Renal cortex interstitium (tissue), 11 donors: ENCODE measurements at regions not wholly inside any gene's neighbourhood (a gene's known extent, or its start where the extent isn't known, plus 50 kb on each side); places are given as distances from the start of the nearest gene placed in this dataset.
"Not testable (repeated sequence)": the region's sequence is repeated elsewhere in the genome, so short reads cannot be mapped to it uniquely, and the experiment has no call there.

Source experiments
- DNase-seq, 11 donors: peaks; one replicate each; pipeline ENCODE4 v3.0.0-alpha.2; 2013; ENCODE audit warnings: low read depth in 9 of 11, low spot score in 4 of 11; ENCODE audit errors: extremely low read depth in 1 of 11

DNA sequence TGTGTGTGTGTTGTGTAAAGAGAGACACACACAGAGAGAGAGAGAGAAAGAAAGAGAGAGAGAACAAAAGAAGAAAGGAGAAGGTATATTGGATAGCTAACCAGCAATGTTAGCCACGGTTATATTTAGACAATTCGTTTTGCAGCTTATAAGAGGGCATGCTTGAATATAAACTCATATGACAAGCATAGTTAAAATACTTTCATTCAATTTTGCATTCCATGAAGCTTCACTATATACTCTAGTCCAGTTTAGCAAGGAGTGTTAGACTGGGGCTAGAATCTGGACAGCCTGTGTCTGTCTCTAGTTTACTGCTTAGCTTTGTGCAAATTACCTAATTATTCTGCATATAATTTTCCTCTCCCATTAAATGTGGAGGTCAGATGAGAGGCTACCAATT lies 525.9 kb upstream of the ZFP42 start:
- DNase-seq: no peak

DNA sequence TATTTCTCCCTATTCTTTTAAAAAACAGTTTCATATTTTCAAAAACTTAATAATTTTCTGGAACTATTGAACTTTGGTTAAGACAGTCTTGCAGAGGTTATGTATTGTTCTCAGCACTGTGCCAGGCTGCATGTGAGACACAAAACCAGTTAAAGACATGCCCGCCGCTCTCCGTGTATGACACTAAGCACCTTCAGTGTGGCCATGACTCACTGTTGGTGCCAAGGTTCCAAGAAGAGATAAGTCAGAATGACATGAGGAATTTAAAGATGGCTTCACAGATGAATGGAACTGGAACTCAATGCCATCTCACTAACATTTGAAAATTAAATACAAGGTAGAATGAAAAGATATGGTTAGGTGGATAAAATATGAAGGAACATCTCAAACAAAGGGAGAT lies 525.5 kb upstream of the ZFP42 start:
- no peak for DNase-seq

DNA sequence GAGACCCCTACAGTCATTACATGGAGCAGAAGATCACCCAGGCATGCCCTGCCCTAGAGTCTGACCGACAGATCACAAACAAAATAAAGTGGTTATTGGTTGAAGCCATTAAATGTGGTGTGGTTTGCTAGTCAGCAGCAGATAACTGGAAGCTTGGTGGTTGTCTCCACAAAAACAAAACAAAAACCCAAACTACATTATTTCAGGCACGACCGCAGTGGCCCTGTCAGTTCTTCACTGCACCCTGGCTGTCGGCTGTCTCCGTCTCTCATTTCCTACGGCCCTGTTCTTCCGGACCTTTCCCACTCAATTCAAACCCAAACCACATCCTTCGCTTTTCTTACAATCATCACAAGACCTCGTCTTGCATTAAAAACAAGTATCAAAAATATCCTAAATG lies 521.3 kb upstream of the ZFP42 start:
- DNase-seq: no peak

DNA sequence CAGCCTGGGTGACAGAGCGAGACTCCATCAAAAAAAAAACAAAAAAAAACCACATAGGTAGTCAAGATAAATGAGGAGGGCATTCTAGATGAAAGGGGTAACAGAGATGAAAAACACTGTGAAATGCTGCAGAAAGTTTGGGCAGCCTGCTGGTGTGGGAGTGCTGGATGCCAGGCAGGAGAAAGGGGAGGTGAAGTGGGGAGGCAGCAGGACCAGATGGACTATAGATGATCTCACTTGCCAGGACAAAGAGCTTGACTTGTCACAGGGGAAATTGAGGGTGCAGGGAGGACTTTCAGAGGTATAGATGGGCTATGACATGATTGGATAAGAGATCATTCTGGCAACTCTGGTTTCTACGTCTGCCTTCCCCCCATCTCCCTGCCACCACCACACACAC lies 519.7 kb upstream of the ZFP42 start:
- no peak for DNase-seq

DNA sequence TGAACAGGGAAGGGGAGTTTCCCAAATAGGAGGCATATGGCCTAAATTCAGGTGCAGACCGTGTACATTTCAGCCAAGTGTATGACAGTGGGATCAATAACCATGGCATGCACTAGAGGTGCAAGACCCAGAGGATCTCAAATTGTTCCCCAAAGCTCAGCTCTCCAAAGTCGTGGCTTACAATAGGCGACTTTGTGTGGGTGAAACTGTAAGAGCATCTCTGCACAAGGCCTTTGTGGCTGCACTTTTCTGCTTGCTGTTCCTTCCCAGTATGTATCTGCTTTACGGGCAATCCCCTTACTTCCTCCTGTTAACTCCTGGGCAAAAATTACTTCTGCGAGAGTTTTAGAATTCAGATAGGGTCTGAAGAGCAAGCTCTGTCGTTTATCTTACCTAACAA lies 518.3 kb upstream of the ZFP42 start:
- no peak for DNase-seq

DNA sequence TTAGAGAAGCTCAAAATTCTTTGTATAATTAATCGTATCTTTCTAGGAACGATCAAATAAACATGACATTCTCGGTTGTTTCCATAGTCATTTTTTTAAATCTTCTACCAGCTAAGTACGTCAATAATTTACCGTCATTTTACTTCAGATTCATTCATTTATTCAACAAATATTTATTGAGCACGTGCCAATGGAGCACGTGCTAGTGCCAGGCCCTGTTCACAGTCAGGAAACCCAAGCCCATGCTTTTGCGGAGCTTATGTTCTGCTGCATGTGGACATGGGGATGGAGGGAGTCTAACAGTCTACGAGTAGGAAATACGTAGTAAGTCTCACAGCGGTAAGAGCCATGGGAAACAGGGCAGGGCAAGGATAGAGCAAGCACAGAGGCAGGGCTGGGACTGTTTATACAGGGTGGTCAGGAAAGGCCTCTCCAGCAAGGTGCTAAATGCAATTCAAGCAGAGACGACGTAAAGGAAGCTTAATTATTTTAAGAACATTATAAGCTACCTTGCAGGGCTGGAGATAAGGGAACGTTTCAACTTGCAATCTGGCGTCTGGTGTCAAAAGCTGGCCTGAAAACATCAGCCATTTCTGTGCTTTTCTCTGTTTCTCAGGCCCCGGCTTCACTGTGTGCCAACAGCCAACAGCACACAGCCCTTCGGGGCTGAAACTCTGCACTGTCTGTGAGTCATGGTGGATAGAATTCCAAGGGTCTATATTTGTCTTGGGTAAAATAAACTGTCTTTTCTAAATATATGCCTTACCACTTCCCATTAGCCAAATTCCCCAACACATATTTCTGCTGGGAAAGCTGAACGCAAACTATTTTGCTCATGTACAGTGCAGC lies 517.1 kb upstream of the ZFP42 start:
- DNase-seq: no peak

DNA sequence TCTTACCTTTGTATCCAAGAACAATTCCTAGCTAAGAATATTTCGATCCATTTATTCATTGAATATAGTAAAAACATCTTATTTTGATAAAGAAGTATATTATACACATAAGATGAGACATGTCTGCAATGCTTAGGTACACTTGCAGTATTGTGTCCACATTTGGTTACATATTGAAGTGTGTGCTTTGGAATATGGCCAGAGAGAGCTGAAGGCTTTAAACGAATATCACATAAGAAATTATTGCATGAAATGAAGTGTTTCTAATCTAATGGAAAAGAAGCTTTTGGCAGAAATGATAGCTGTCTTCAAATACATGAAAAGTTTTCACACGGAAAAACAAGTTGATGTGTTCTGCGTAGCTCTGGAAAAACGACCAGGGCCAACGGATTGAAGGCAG lies 516.1 kb upstream of the ZFP42 start:
- no peak for DNase-seq

DNA sequence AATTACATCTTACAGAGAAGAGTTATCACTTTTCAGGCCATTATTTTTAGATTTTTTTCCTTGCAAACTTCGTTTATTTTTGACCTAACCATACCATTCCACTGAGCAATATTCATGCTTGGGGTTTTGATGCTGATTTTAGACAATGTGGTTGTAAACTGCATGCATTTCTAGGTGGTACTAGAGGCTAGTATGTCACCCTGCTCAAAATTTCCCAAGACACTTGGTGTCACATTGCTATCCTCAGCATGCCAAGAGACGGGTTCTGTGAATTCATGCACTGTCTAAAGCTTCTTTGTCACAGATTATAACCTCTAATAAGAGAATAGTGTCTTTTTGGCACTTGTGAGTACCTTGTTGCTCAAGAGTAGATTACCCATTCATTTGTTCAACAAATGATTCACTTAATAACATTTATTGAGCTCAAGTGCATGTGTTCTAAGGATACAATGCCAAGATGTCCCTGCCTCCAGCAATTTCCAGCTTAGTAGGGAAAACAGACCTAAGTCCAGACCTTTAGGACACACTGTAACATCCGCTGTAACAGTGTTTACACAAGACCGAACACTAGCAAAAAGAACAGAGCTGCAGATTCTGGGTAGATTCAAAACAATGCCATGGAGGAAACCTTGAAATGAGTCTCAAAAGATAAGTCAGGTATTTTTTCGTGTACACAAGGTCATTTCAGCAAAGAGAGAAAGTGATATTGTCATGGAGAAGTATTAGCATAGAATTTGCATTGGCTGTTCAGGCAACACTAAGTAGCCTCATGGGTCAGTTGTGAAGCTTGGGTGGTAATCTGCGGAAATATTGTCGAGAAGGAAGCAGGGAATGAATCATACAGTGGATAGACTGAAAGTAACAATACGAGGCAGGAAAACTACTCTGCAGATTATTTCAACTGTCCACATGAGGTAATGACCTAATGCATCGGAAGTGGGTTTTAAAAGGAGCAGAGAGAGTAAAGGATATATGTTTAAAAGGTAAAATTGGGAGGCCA lies 515.1 kb upstream of the ZFP42 start:
- DNase-seq: no peak

DNA sequence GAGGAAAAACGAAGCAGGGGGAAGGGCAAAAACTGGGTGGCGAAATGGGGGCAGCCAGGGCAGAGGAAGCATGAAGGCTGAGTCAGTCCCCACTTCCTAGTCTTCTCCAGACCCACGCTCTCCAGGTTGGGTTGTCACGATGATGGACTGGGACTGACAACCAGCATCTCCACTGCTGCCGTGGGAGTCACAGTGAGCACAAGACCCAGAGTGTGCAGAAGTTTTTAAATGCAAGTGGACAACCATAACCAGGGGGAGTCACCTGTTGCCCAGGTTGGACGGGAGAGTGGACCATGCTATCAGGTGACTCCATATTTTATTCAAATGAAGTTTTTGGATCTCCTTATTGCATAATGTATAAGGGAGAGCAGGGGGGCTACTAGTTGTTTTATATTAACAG lies 511.4 kb upstream of the ZFP42 start:
- no peak for DNase-seq

DNA sequence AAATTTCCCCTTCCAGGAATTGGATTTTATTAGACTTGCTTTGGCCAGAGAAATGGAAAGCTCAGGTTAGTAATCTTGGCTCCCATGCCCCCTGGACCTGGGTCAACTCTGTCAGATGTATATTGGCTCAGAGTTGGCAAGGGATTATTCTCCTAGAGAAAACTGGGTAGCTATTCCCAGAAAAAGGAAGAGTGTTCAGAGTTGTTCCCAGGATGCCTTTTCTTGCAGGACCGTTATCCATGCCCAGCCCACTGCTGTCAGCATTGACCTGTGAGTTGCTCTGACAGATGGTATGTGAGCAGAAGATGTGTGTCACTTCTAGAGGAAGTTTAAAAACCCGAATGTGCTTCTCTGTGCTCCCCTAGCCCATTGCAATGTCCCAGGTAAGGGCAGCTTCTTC lies 509.9 kb upstream of the ZFP42 start:
- DNase-seq: no peak

DNA sequence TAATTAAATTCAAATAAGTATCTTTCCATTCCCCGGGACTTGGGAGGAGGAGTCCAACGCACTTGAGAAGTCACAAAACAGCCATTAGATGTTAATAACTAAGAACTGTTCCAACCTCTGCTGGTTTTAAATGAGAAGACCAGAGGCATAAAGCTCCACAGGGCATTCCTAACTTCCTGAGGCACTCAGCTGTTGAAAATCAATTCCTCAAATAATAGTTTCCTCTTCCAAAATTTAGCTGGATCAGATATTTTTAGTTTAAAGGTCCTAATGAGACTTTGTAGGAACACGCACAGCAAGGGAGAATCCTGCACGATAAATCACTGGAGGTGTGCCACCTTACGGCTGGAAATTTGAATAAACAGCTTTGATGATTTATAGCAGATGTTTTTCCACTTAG lies 504.3 kb upstream of the ZFP42 start:
- DNase-seq: no peak

DNA sequence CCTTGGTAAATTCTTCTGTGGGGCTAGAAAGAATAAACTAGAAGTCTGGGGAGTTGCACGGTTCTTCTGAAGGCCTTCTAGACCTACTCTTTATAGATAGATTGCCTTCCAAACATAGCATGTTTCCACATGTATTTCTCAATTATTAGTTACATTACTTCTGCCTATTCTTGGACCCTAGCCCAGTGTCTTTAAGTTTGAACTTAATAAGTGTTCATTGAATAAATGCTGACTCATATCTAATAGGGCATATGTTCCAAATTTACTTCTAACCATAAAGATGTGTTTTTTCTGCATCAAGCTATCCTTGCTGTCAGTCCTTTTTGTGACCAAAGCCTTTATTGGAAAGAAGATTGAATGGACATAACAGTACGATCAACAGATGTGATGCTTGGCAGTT lies 503.6 kb upstream of the ZFP42 start:
- DNase-seq: no peak

DNA sequence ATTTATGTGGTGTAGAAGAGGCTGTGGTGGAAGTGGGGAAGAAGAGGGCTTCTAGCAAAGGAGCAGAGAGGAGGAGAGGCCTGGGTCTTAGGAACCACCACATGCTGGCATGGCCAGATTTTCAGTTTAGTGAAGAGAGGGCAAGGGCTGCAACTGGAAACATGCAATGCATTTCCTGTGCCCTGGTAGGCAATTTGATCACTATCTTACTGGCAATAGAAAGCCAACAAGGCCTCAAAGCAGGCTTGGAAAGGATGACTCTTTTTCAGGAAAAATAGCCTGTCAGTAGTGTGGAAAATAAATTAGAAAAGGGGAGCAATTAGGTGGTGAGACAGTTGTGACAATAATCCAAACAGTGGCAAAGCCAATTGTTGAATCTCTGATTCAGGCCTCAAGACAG lies 501.9 kb upstream of the ZFP42 start:
- no peak for DNase-seq

DNA sequence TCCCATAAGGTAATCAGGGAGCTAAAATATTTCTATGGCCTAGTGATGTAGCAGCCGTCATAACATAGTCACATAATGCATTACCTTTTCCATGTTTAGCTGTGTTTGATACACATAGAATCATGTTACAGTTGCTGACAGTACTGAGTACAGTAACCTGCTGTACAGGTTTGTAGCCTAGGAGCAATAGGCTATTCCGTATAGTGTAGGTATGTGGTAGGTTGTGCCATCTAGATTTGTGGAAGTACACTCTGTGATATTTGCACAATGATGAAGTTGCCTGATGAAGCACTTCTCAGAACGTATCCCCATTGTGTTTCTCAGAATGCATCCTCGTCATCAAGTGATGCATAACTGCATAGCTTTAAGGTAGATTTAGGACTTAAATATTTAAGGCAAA lies 495.6 kb upstream of the ZFP42 start:
- no peak for DNase-seq

DNA sequence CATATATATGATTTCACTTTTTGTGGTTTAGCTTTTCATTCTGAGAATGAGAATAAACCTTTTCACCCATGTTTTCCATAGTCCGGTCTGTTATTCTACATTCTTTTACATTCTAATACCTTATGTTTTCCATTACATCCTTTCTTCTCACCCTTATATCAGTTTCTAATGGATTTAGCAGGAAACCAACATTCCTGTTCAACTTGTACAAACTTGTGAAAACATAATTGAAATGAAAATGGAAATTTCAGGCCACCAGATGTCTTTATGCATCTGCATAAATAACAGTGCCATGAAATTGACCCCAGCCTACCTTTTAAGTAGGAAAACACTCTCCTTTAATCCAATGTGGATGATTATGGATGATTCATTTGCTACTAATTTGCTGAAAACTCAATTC lies 494.8 kb upstream of the ZFP42 start:
- no peak for DNase-seq

DNA sequence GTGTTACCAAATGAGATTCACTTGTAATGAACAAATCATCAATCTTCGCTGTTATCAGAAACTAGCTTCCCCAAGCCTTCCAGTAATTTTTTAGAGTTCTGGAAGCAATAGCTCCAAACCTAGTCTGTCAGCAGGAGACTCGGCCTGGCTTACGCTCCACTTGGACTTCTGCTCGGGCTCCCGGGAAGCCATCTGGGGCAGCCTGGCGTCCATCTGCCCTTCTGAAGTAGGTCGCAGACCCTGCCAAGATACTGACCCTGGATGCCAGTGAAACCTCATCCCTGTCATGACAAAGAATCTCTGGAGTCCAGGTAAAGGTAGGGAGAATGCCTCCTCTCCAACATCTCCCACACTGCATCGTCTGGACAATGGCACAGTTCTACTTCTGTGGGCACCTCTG lies 493.8 kb upstream of the ZFP42 start:
- no peak for DNase-seq

DNA sequence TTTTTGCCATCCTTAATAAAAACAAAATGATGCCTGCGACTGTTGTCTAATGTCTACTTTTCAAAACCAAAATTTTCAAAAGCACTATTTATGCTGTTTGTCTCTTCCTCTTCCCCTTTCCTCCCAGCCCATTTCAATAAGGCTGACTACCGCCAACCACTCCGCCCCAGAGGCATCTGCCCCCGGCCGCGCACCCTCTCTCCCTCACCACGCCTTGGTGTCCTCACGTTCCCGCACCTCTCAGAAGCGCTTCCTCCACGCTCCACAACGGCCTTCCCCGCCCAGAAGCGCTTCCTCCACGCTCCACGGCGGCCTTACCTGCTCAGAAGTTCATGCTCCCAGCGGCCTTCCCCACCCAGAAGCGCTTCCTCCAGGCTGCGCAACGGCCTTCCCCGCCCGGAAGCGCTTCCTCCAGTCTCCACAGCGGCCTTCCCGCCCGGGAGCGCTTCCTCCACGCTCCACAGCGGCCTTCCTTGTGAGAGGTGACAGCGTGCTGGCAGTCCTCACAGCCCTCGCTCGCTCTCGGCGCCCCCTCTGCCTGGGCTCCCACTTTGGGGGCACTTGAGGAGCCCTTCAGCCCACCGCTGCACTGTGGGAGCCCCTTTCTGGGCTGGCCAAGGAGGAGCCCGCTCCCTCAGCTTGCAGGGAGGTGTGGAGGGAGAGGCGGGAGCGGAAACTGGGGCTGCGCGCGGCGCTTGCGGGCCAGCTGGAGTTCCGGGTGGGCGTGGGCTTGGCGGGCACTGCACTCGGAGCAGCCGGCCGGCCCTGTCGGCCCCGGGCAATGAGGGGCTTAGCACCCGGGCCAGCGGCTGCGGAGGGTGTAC lies 490.4 kb upstream of the ZFP42 start:
- DNase-seq: no peak

DNA sequence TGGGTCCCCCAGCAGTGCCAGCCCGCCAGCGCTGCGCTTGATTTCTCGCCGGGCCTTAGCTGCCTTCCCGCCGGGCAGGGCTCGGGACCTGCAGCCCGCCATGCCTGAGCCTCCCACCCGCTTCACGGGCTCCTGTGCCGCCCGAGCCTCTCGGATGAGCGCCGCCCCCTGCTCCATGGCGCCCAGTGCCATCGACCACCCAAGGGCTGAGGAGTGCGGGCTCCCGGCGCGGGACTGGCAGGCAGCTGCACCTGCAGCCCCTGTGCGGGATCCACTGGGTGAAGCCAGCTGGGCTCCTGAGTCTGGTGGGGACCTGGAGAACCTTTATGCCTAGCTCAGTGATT lies 489.8 kb upstream of the ZFP42 start:
- DNase-seq: not testable (repeated sequence)

DNA sequence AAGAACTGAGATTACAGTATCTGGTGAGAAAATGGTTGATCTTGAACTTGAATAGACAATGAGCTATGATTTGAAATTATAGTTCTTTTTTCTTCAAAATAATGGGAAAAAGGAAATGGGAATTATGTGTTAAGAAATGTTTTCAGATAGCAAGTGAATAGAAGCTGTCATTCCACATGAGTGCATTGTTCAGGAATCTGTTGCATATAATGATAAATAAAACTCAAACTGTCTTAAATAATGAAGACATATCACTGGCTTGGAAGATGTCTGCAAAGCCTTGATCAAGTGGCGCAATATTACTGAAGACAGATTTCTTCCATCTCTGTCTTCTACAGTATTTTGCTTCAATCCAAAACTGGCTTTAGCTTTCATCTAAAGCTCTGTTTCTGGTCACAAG lies 479.3 kb upstream of the ZFP42 start:
- no peak for DNase-seq

DNA sequence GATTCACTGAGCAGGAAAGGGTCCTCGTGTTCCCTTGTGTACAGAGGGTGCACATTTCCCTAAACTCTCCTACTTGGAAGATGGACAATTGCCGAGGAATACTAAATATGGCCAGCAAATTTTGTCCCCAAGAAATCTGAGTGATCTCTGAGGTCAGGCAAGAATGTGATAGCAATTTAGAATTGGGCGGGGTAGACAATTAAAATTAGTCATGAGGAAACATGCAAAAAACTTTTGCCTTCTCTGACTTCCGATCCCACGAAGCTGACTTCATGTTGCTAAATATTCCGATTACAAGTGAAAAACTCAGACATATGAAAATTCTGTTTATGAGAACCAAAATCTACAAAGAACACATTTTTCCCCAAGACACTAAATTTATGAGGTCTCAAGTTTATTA lies 453.9 kb upstream of the ZFP42 start:
- DNase-seq: no peak
